OCI-LY1 (cell line): ENCODE measurements at regions not wholly inside any gene's neighbourhood (a gene's known extent, or its start where the extent isn't known, plus 50 kb on each side); places are given as distances from the start of the nearest gene placed in this dataset.

Source experiments
- CTCF ChIP-seq: fragments of 200-600 bp; sonication (generic), shearing (Covaris generic); IDR thresholded peaks from 2 replicates; pipeline ENCODE4 v1.5.1; 2017; ENCODE audit warnings: mild to moderate bottlenecking, antibody characterized with exemption, low read length, moderate library complexity, mixed read lengths
- EZH2 ChIP-seq: fragments of 200-600 bp; sonication (generic), shearing (Covaris generic); IDR thresholded peaks from 2 replicates; pipeline ENCODE4 v1.8.0; 2017; ENCODE audit warnings: borderline replicate concordance, mixed run types, mild to moderate bottlenecking, antibody characterized with exemption, low read length, moderate library complexity, mixed read lengths

GRCh38 chr21:28214786-28215185, 777.9 kb downstream of the LTN1 start:
- TF ChIP-seq CTCF (no peak), EZH2 (no peak)
